Panc1 (cell line): ENCODE measurements at regions not wholly inside any gene's neighbourhood (a gene's known extent, or its start where the extent isn't known, plus 50 kb on each side); places are given as distances from the start of the nearest gene placed in this dataset.

Source experiments
- ATAC-seq: fragments of 200-7000 bp; cut with Tn5 transposase; 2 replicates; pipeline ENCODE4 v1.9.1; 2020; ENCODE audit warnings: mild to moderate bottlenecking, moderate library complexity
- BruUV-seq: library from RNA; stranded (reverse); fragments of 400-500 nt; replicated peaks from 2 replicates; lab custom pipeline; 2021; lab: Mats Ljungman, UMichigan
- CTCF ChIA-PET: fragments of 300-600 bp; sonication (Branson Sonifier 250); formaldehyde crosslinking; loops from one replicate; lab custom pipeline; 2022; ENCODE audit warnings: antibody characterized with exemption; lab: Charles Lee
- POLR2A ChIA-PET: fragments of 300-600 bp; sonication (Branson Sonifier 250); formaldehyde crosslinking; loops from one replicate; lab custom pipeline; 2022; ENCODE audit warnings: antibody characterized with exemption; lab: Charles Lee
- DNase-seq: peaks from one replicate; pipeline ENCODE4 v3.0.0-alpha.2; 2010; ENCODE audit warnings: low read depth, low spot score
- H3K27ac ChIP-seq: 2 replicates; pipeline ENCODE4 v1.5.1; 2011; ENCODE audit warnings: mild to moderate bottlenecking, low read length, inconsistent platforms
- H3K27me3 ChIP-seq: fragments of 200-500 bp; sonication (Bioruptor generic); 2 replicates; pipeline ENCODE4 v1.6.0; 2014; ENCODE audit warnings: low read length, inconsistent platforms; ENCODE audit not compliant: control insufficient read depth, insufficient read depth
- H3K36me3 ChIP-seq: fragments of 200-500 bp; sonication (Bioruptor generic); 2 replicates; pipeline ENCODE4 v1.5.1; 2014; ENCODE audit warnings: inconsistent platforms, mild to moderate bottlenecking, low read length, moderate library complexity; ENCODE audit not compliant: control insufficient read depth, insufficient read depth
- H3K4me1 ChIP-seq: 2 replicates; pipeline ENCODE4 v1.5.1; 2011; ENCODE audit warnings: inconsistent platforms, mild to moderate bottlenecking, low read length, moderate library complexity; ENCODE audit not compliant: control insufficient read depth, insufficient read depth
- H3K4me3 ChIP-seq, 2 experiments: 2 replicates each; pipeline ENCODE4 v1.5.1; 2011 to 2012; ENCODE audit warnings: low read depth in 2 of 2, low read length in 2 of 2, mild to moderate bottlenecking in 2 of 2, inconsistent platforms in 1 of 2, moderate library complexity in 1 of 2
- H3K9me3 ChIP-seq: fragments of 200-500 bp; sonication (Bioruptor generic); 2 replicates; pipeline ENCODE4 v1.5.1; 2014; ENCODE audit warnings: low read depth, mild to moderate bottlenecking, inconsistent platforms, low read length, moderate library complexity; ENCODE audit not compliant: control insufficient read depth, insufficient read depth
- POLR2AphosphoS5 ChIP-seq: IDR thresholded peaks from 2 replicates; pipeline ENCODE4 v1.6.1; 2012; ENCODE audit warnings: mild to moderate bottlenecking, low read depth, low read length, moderate library complexity
- SIN3A ChIP-seq: IDR thresholded peaks from 2 replicates; pipeline ENCODE4 v1.6.1; 2012; ENCODE audit warnings: low read depth, mild to moderate bottlenecking, low read length, moderate library complexity, borderline replicate concordance; ENCODE audit not compliant: insufficient read depth
- TCF7L2 ChIP-seq: IDR thresholded peaks from 2 replicates; pipeline ENCODE4 v1.6.1; 2011; ENCODE audit warnings: mild to moderate bottlenecking, low read depth, low read length, inconsistent platforms
- in situ Hi-C: cut with HindIII; loops from 2 replicates; pipeline ENCODE4 v1.10.0; 2016; ENCODE audit warnings: low sequenced_read_pairs, low pct_unique_long_range_greater_than_20kb
- intact Hi-C: fragments of 100-400 bp; cut with micrococcal nuclease; formaldehyde crosslinking; loops from one replicate; pipeline ENCODE4 v1.10.0; 2022; ENCODE audit not compliant: unreplicated experiment
- TF ChIP-seq, protein P1 (sequence below), 2 experiments: IDR thresholded peaks; 2 replicates each; pipeline ENCODE4 v1.6.1; 2011 to 2012; ENCODE audit warnings: low read depth in 2 of 2, control low read depth in 1 of 2, low read length in 1 of 2, mild to moderate bottlenecking in 1 of 2, moderate library complexity in 1 of 2; ENCODE audit not compliant: insufficient read depth in 1 of 2
- TF ChIP-seq, protein P2 (sequence below): fragments of 450-650 bp; IDR thresholded peaks from 2 replicates; pipeline ENCODE4 v1.5.1; 2017; ENCODE audit warnings: mild to moderate bottlenecking

DNA sequence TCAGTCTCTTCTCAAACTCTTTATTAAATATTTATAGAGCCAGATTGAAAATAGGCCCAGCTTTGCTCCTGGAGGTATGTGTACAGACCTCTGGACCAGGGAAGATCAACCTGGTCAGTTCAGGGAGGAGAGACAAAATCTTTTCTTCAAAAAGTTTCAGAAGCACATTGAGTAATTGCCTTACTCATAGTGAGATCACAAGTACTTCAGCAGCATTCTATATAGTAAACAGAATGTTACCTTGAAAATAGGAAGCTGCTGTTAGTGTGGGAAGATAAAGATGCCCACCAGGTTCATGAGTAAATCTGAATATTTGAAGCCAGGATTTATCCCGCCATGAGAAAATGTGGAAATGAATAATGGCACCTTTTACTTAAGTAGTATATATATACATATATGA, 665.9 kb upstream of the CITED2 start:
- no peak for ATAC-seq
- TF ChIP-seq TCF7L2: no peak
- TF ChIP-seq, protein P1, sequence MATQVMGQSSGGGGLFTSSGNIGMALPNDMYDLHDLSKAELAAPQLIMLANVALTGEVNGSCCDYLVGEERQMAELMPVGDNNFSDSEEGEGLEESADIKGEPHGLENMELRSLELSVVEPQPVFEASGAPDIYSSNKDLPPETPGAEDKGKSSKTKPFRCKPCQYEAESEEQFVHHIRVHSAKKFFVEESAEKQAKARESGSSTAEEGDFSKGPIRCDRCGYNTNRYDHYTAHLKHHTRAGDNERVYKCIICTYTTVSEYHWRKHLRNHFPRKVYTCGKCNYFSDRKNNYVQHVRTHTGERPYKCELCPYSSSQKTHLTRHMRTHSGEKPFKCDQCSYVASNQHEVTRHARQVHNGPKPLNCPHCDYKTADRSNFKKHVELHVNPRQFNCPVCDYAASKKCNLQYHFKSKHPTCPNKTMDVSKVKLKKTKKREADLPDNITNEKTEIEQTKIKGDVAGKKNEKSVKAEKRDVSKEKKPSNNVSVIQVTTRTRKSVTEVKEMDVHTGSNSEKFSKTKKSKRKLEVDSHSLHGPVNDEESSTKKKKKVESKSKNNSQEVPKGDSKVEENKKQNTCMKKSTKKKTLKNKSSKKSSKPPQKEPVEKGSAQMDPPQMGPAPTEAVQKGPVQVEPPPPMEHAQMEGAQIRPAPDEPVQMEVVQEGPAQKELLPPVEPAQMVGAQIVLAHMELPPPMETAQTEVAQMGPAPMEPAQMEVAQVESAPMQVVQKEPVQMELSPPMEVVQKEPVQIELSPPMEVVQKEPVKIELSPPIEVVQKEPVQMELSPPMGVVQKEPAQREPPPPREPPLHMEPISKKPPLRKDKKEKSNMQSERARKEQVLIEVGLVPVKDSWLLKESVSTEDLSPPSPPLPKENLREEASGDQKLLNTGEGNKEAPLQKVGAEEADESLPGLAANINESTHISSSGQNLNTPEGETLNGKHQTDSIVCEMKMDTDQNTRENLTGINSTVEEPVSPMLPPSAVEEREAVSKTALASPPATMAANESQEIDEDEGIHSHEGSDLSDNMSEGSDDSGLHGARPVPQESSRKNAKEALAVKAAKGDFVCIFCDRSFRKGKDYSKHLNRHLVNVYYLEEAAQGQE (IDR thresholded peaks at IDR 0.05; ENCODE audit: insufficient read depth in 1 of 2, low read depth in 2 of 2, low read length in 1 of 2): no peak
- no peak for TF ChIP-seq SIN3A
- Histone ChIP-seq H3K4me3 (no peak overlapping the region), H3K4me1 (no peaks in the 10 kb centered on the region; the same call in 1 of the 2 replicates), H3K36me3 (no peaks in the 10 kb centered on the region), H3K27me3 (no peaks in the 10 kb centered on the region), H3K27ac (0 out of 2 replicates have a peak overlapping the region, but pooled peaks have one; percentile 29), H3K9me3 (peaks cover 5% of the 10 kb centered on the region; the same call in 1 of the 2 replicates)
- in situ Hi-C loops (no loop called here), intact Hi-C loops (no loop called here)
- BruUV-seq: no TSS peak
- DNase-seq: no peak
- CTCF ChIA-PET: no interaction called here
- POLR2A ChIA-PET: no interaction called here

DNA sequence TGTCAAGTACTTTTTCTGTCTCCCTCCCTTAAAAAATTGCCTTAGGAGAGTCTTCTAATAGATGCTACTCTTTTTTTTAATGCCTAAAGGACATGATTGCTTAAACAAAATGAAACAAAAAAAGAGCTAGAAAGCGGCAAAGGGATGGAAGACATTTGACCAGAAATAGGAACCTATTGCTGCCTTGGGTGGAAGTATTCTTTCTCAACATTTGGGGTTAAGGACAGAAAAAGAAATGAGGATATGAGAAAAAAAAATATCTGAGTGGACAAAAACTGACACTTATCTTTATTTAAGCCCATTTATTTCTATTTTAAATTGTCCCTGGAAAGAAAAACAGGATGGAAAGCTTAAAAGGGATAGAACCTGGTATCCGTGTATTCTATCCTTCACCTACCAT, 664.9 kb upstream of the CITED2 start:
- TF ChIP-seq, protein P2, sequence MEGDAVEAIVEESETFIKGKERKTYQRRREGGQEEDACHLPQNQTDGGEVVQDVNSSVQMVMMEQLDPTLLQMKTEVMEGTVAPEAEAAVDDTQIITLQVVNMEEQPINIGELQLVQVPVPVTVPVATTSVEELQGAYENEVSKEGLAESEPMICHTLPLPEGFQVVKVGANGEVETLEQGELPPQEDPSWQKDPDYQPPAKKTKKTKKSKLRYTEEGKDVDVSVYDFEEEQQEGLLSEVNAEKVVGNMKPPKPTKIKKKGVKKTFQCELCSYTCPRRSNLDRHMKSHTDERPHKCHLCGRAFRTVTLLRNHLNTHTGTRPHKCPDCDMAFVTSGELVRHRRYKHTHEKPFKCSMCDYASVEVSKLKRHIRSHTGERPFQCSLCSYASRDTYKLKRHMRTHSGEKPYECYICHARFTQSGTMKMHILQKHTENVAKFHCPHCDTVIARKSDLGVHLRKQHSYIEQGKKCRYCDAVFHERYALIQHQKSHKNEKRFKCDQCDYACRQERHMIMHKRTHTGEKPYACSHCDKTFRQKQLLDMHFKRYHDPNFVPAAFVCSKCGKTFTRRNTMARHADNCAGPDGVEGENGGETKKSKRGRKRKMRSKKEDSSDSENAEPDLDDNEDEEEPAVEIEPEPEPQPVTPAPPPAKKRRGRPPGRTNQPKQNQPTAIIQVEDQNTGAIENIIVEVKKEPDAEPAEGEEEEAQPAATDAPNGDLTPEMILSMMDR: no peak
- TF ChIP-seq SIN3A: no peak
- TF ChIP-seq, protein P1 (IDR thresholded peaks at IDR 0.05; ENCODE audit: insufficient read depth in 1 of 2, low read depth in 2 of 2, low read length in 1 of 2): no peak
- TF ChIP-seq POLR2AphosphoS5: no peak
- no peak for TF ChIP-seq TCF7L2
- Histone ChIP-seq H3K27ac (no peak overlapping the region), H3K4me3 (no peak overlapping the region), H3K4me1 (no peaks in the 10 kb centered on the region; the same call in 1 of the 2 replicates), H3K36me3 (no peaks in the 10 kb centered on the region), H3K9me3 (peaks cover 5% of the 10 kb centered on the region; the same call in 1 of the 2 replicates), H3K27me3 (no peaks in the 10 kb centered on the region)
- ATAC-seq (no peak), DNase-seq (no peak)
- intact Hi-C loops (no loop called here), in situ Hi-C loops (no loop called here)
- ChIA-PET CTCF (no interaction called here), POLR2A (no interaction called here)
- no TSS peak for BruUV-seq
